ENCODE measurements at regions not wholly inside any gene's neighbourhood (a gene's known extent, or its start where the extent isn't known, plus 50 kb on each side); places are given as distances from the start of the nearest gene placed in this dataset.

DNA sequence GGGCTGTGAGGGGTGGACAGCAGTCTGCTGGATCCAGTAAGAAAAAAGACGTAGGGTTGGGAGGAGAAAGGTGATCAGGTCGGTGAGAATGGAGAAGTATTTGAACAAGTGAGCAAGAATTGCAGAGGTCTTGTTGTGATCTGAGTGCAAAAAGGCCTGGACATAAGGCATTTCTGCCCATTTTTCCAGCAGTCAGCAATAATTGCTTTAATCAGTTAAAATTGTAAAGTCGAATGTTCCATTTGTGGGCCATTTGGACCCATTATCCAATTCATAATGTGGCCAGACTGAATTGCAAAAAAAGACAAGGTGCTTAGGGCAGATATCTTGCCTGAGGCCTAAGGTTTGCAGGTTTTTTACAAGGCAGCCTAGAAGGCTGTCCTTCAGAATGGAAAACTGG is 86.1 kb downstream of the ZNF737 start:
- TF ChIP-seq POLR2A (IDR thresholded peaks at IDR 0.05; ENCODE audit: low read depth, low read length): no peak
- no peak for TF ChIP-seq SPI1 (IDR thresholded peaks at IDR 0.05; ENCODE audit: low read depth, low read length)
- no peak for TF ChIP-seq POLR2AphosphoS5 (IDR thresholded peaks at IDR 0.05; ENCODE audit: low read depth, low read length)

All from GM12891 (cell line).